ENCODE measurements at regions not wholly inside any gene's neighbourhood (a gene's known extent, or its start where the extent isn't known, plus 50 kb on each side); places are given as distances from the start of the nearest gene placed in this dataset.
A peak's percentile ranks its signal among the peaks of the same experiment; 100 is the strongest.
"Not testable (repeated sequence)": the region's sequence is repeated elsewhere in the genome, so short reads cannot be mapped to it uniquely, and the experiment has no call there.

DNA sequence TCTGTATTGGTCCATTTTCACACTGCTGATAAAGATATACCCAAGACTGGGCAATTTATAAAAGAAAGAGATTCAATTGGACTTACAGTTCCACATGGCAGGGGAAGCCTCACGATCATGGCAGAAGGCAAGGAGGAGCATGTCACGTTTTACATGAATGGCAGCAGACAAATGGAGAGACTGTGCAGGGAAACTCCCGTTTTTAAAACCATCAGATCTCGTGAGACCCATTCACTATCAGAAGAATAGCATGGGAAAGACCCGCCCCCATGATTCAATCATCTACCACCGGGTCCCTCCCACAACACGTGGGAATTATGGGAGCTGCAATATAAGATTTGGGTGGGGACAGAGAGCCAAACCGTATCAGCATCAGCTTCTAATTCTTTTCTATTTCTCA lies 217.0 kb downstream of the ANAPC1 start:
- no peak for DNase-seq (ENCODE audit: low spot score)

DNA sequence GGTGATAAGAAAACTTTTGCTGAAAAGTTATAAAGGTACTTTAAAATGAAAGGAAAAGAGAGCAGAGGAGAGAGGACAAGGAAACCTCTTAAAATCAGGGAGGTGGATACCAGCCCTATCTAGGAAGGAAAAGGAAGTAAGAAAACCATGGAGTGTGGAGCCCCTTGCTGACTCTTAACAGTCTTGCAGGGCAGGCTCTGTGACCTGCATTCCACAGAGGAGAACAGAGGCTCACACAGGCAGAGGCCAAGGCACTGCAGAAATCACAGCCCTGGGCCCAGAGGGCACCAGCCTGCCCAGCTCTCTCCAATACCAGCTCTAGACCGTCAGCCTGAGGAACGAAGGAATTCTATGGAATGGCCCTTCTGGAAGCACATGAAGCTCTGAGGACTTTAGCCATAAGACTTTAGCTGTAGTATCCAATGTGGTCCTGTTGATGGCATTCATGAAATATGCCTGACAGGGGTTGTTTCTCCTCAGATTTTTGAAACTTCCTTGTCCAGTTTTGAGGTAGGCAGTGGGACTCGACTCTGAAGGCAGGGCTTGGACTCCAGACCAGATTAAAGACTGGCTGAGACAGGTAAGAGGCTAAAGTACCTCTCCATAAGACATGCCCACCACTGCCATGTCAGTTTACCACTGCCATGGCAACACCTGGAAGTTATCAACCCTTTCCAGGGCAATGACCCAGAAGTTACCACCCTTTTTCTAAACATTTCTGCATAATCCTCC lies 216.3 kb downstream of the ANAPC1 start:
- DNase-seq (ENCODE audit: low spot score) = no peak

DNA sequence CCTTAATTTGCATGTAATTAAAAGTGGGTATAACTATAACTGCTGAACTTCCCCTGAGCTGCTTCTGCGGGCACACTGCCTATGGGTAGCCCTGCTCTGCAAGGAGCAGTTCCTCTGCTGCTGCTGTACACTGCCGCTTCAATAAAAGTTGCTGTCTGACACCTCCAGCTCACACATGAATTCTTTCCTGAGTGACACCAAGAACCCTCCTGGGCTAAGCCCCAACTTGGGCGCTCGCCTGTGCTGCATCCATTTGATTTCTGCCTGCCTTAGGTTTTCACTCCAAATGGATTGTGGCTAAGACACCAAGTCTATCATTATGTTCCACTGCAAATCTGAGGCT lies 215.7 kb downstream of the ANAPC1 start:
- no peak for DNase-seq (ENCODE audit: low spot score)

DNA sequence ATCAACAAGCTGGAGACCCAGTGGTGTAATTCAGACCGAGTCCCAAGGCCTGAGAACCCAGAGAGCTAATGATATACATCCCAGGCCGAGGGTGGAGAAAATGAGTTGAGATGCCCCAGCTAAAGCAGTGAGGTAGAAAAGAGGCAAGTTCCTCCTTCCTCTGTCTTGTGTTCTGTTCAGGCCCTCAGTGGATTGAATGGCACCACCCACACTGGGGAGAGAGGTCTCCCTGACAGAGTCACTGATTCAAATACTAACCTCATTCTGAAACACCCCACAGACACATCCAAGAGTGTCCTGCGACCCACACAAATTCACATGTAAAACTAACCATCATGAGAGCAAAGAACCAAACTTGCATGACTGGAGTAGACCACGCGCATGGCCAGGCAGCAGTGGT lies 215.3 kb downstream of the ANAPC1 start:
- DNase-seq (ENCODE audit: low spot score) = no peak

DNA sequence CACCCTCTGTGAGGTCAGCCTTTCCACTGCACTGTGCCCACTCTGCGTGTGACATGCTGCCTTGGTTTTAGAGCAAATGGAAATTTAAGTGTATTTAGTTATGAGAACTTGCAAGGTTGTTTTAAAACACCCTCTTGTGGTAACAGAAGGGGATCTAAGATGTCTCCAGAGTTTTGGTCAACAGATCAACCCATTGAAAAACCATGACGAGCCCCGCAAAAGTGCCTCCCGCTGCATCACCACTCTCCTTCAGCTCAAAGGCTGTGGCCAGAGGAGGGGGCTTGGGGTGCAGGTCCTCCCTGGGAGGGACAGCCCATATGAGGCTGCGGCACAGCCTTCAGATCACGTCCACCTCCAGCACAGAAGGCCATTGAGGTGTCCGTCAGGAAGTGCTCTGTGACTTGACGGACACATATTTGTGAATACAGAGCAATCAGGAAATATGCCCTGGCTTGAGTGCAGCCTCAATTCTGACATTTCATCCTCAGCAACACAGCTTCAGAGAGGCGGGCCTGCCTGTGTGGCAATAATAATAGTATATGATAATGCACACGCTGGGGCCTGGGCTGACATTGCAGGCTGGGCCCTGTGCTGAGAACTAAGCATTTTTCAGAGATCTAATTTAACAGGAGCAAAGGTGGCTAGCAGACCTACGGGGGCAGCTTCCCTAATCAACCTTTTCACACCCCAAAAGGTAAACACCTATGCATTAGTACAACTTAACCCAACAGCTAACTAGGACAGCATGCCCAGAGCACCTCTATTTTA lies 213.9 kb downstream of the ANAPC1 start:
- DNase-seq (ENCODE audit: low spot score) = no peak

DNA sequence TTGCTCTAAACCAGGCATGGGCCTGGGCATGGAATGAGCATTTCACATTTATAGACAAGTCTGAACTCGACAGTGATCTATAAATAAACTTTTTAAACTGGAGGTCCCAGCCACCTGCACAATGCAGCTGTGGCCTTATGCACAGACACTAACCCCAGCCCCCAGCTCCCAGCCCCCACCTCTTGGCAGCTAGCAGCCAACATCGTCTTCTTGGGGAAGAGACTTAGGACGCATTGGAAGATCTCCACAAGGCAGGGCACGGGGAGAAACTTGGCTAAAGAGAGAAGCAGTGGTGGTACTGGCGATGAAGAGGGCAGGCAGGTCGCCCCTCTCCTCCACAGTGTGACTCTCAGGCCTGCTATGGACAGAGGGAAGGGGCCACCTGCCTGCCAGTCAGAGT lies 213.2 kb downstream of the ANAPC1 start:
- no peak for DNase-seq (ENCODE audit: low spot score)

DNA sequence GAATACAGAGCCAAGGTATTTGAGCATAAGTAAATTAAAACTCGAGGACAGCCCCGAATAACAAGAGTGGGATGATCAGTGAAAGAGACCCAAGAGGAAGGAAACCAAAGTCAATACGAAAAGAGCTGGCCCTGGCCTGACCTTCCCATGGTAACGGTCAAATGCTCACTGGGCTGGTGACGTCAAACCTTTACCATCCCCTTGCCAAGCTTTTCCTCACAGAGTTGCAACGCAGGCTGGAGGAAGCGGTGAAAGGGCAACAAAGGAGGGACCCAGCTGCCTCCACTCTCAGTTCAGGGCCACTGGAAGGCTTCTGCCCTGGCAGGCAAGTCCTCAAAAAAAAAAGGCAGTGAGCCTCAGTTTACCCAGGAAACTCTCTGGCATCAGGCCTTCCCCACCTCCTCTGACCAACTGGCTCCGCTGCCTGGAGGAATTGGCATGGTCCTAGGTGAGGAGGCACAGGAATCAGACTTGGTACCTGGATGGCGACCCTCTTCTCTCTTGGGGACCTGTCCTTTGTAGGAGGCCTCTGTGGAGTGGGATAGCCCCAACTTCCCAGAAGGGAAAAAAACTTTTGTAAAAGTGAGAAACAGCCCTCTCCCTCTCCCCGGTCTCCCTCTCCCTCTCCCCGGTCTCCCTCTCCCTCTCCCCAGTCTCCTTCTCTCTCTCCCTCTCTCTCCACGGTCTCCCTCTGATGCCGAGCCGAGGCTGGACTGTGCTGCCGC lies 212.4 kb downstream of the ANAPC1 start:
- DNase-seq (ENCODE audit: low spot score) = no peak

DNA sequence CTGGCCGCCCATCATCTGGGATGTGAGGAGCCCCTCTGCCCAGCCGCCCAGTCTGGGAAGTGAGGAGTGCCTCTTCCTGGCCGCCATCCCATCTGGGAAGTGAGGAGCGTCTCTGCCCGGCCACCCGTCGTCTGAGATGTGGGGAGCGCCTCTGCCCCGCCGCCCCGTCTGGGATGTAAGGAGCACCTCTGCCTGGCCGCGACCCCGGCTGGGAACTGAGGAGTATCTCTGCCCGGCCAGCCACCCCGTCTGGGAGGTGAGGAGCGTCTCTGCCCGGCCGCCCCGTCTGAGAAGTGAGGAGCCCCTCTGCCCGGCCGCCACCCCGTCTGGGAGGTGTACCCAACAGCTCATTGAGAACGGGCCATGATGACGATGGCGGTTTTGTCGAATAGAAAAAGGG lies 211.4 kb downstream of the ANAPC1 start:
- not testable (repeated sequence) for DNase-seq (ENCODE audit: low spot score)

DNA sequence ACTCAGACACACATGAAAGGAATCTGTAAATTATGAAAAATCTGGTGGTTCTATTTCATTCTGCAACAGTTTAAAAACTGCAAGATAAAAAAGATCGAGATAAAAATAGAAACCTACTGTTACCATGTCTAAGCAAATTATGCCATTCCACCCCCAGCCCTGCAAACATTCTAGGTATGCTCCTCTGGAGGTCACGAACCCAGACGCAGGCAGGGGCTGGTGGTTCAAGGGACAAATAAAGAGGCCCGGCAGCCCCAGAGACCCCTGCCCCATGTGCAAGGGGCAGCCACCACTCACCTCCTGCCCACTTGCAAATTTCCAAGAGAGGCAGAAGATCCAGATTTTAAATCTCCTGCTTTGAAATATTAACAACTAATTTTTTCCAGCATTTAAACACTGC lies 210.5 kb downstream of the ANAPC1 start:
- no peak for DNase-seq (ENCODE audit: low spot score)

DNA sequence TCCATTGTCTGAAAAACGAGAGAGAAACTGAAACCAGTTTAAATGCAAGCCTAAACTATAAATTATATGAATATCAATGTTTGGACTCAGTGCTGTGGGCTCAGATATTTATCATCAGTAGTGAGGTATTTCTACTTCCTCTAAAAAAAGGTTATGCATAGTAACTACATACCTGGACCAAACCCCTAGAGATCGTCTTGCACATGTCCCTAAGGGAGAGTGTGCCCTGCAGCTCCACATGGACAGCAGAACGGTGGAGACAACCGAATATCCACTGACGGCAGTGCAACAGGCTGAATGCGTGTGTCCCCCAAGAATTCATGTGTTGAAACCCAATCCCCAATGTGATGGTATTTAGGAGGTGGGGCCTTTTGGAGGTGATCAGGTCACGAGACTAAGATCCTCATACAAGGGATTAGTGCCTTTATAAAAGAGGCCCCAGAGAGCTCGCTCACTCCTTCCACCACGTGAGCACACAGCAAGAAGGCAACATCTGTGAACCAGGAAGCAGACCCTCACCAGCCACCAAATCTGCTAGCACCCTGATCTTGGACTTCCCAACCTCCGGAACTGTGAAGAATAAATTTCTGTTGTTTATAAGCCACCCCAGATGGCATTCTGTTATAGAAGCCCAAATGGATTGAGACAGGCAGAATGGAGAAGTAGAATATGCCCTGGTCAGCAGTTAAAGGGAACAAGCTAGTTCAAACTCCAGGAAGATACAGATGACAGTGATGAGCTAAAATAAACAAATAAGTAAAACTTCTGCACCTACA lies 208.4 kb downstream of the ANAPC1 start:
- no peak for DNase-seq (ENCODE audit: low spot score)

DNA sequence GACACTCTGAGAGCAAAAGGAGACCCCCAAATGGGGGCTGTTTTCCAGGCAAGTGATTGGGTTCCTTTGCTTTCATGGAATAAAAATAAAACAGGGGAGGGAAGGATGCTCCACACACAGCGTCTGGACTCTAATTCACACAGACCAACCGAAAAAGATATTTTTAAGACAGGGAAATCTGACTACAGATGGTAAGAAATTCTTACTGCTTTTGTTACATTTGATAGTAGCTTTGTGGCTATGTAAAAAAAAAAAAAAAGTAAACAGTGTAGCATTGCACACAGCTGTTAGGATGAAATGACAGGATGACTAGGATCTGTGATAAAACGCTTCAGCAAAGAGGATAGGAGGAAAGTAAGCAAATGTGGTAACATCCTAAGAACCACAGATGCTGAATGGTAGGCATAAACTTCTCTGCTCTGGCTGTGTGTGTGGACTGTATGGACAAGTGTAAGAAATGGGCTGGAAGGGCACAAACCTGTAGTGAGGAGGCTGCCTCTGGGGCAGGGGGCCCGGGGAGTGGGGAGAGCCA lies 207.6 kb downstream of the ANAPC1 start:
- no peak for DNase-seq (ENCODE audit: low spot score)

DNA sequence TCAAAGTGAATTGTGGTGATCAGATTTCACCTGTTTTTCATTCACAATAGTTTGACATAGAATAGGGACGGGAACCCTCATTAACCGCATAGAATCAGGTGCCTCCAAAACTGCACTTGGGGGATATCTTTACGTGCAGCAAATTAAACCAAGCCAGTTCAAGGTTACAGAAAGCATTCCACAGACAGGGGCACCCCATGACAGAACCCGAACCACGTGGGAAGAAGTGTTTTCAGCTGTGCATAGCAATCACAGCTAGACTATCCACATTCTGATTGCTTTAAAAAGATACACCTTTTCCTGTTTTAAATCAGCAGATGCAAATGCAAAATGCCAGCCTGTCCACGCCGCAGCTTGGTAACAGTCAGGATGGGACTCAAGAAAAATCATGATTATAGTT lies 205.8 kb downstream of the ANAPC1 start:
- DNase-seq (ENCODE audit: low spot score) = no peak

DNA sequence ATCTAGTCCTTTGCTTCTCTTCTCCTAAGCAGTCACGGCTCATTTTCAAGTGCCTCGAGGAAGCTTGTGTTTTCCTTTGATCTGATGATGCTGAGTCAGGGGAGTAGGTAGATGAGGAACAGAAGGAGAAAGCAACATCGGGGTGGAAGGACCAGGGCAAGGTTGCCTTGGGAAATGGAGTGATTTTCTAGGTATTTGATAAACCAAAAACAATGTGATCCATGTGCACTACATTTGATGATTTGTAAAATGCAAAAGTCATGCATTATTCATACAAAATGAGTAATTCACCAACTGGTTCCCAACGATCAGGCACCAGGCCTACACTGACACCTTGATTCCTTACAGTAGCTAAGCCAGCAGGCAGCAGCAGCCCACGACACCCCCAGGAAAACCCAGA lies 205.3 kb downstream of the ANAPC1 start:
- DNase-seq (ENCODE audit: low spot score) = no peak

DNA sequence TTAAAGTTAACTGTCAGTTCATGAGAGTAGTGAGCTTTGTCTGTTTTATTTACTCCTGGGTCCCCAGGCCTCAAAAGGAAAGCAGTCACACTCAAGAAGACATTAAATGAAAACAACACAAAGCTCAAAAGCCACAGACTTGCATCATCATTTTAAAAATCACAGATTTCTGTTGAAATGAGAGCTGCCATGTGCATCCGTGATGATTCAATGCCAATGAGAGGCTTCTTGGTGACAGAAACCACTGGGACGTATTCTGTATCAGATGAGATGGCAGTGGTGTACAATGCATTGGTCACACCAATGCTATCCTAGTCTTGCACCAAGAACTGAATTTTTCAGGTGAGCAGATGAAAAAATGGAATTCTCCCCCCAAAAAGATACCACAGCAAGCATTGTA lies 204.8 kb downstream of the ANAPC1 start:
- peak; percentile 66 for DNase-seq (ENCODE audit: low spot score)

DNA sequence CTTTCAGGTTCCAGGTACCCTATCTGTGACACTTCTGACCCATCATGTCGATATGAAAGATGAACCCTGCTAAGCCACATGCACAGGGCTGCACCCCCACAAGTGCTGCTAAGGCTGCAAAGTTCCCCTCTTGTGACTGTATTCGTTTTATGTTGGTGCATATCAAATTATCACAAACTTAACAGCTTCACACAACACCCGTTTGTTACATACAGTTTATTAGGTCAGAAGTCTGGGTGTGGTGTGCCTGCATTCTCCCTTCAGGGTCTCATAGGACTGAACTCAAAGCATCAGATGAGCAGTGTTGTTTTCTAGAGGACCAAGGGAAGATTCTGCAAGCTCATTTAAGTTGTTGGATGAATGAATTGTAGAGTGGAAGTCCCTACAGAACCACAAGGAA lies 199.4 kb downstream of the ANAPC1 start:
- no peak for DNase-seq (ENCODE audit: low spot score)

DNA sequence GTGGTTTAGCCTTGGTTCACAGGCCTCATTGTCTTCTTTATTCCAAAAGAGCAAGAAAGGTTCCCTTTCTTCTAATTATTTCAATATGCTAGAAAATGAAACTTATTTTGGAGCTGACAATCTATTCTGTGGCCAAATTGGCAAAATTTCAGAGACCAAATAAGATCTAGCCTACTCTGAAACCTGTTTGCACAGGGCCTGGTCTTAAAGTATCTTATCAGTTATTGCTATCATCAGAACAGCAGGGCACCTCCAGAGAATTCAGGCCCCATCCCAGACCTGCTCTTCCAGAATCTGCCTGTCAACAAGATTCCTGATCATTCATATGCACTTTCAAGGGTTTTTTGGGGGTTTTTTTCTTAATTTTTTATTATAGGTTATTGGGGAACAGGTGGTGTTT lies 198.7 kb downstream of the ANAPC1 start:
- no peak for DNase-seq (ENCODE audit: low spot score)

DNA sequence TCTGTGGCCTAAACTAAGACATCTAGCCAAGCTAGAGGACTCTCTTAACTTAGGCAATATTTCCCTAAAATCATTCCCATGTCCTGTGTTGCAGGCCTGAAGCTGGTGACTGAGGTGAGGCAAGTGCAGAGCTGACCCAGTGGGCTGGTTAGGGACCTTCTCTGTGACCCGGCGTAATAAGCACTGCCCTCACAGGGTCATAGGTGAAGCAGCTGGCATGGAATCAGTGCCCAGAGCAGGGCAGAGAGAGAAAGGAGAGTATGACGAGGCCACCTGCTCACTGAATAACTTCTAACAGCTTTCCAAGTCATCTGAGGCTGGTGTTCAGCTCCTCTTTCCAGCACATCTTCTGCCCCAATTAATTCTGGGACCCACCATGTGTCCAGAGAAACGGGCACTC lies 197.0 kb downstream of the ANAPC1 start:
- DNase-seq (ENCODE audit: low spot score) = no peak

DNA sequence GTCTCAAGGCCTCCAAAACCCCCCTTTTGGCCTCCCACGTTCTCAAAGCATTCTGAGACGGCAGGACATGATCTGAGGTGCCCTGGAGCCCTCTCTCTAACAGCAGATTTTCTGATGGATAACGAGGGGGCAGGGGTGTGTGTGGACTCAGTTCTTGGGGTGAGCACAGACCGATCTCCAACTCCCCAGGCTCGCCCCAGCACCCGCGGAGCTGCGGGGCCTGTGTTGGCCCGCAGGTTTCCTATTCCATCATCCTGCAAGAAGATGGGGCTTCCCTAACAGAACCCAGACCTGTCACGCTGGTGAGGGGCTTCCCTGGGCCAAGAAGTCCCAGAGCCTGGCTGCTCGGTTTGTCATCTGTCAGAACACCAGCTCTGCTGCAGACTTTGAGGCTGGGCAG lies 196.1 kb downstream of the ANAPC1 start:
- DNase-seq (ENCODE audit: low spot score) = no peak

DNA sequence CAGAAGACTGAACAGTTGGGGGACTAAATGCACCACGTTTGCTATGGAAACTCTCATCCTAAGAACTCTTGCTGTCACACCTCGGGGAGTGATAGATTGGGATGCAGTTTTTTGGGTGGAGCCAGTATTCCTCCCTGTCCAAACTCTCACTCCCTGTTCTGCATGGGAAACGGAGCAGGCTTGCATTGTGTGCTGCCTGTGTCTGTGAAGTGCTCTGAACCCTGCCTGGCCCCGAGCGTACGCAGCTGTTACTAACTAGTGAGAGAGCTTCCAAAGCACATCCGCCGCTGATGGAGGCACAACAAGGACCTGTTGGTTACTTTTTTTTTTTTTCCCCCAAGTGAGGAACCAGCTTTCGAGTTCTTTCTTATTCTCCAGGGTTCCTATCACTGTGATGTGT lies 195.5 kb downstream of the ANAPC1 start:
- DNase-seq (ENCODE audit: low spot score) = no peak

DNA sequence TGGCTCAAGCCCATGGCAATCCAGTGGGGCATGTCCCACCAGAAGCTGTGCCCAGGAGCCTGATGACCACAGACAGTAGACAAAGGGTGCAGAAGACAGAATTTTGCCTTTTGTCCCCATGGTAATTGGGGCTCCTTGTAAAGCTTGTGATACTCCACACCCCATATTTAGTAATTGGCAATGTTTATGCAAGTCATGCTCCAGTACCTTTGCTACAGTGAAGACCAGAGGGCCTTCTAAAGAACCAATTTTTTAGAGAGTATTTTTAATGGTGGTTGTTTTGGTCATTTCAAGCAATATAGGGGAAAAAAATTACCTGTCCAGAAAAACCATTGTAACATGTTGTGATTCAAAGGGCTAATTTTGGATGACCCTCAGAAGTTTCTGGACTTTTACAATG lies 194.8 kb downstream of the ANAPC1 start:
- no peak for DNase-seq (ENCODE audit: low spot score)

DNA sequence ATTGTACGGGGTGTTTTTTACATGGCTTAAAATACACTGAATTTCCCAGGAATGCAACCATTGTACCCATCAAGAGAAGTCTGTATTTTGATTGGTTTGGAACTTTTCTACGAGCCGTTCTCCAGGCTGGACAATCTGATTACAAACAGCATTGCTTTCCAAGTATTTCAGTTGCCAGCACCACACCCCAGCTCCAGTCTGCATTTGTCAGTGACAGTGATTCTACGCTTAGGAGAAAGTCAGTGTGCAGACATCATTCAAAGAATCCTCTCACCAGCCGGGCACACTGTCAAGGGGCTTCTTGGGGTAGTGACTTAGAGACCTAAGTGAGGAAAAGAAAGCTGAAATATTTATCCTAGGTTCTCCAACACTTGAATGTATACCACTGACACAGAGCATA lies 194.1 kb downstream of the ANAPC1 start:
- DNase-seq (ENCODE audit: low spot score) = no peak

DNA sequence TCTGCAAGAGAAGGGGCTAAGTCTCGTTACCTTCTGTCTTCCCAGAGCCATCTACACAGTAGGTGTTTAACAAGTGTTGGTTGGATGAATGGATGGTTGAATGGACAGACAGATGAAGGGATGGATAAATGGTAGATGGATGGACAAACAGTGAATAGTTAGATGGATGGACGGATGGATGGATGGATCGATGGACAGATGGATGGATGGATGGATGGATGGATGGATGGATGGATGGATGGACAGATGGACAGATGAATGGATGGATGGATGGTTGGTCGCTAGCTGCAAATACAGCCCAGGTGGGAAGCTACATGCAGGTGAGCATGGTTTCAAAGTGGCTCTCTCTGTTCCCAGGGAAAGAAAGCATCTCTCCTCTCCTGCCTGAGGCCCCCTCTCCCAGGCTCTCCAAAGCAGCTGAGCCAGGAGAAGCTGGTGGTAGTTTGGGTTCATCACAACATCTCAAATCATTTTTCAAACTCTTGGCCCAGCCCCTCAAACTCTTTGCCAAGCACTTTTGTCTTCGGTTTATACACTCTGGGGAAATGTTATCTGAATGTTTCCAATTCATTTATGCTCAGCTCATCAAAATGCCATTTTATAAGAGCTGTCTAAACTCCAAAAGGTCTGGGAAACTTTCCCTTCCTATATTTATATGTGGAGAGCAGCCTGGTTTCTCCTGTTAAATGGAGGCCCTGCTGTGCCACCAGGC lies 192.7 kb downstream of the ANAPC1 start:
- DNase-seq (ENCODE audit: low spot score) = no peak

Measured in activated CD4-positive, alpha-beta T cell treated with anti-CD3 and anti-CD28 coated beads, Interleukin-2, Interleukin-4, amounts not matched to agents 100 ng/mL and 50 ng/mL, durations not matched to agents 16 hours and 8 hours (primary cell).